Mesenchymal stem cell (in vitro differentiated cells and primary cell): ENCODE measurements at regions not wholly inside any gene's neighbourhood (a gene's known extent, or its start where the extent isn't known, plus 50 kb on each side); places are given as distances from the start of the nearest gene placed in this dataset.

Source experiments
- DNase-seq: peaks from one replicate; pipeline ENCODE4 v3.0.0-alpha.2; 2013
- H2AFZ ChIP-seq: one replicate; pipeline ENCODE4 v1.6.1; 2013; ENCODE audit warnings: low read depth, mild to moderate bottlenecking, control low read depth, inconsistent platforms, low read length, moderate library complexity
- H2AK5ac ChIP-seq: 2 replicates; pipeline ENCODE4 v1.6.1; 2013; ENCODE audit warnings: low read length, moderate library complexity, mild to moderate bottlenecking, inconsistent platforms; ENCODE audit not compliant: severe bottlenecking
- H2BK120ac ChIP-seq: one replicate; pipeline ENCODE4 v1.6.1; 2013; ENCODE audit warnings: low read depth, mild to moderate bottlenecking, inconsistent platforms, low read length, moderate library complexity
- H2BK12ac ChIP-seq, 2 experiments: one replicate each; pipeline ENCODE4 v1.6.1; 2013; ENCODE audit warnings: inconsistent platforms in 2 of 2, low read length in 2 of 2, mild to moderate bottlenecking in 2 of 2, moderate library complexity in 2 of 2, control low read depth in 1 of 2
- H2BK15ac ChIP-seq: one replicate; pipeline ENCODE4 v1.6.1; 2013; ENCODE audit warnings: mild to moderate bottlenecking, low read depth, inconsistent platforms; ENCODE audit not compliant: poor library complexity, severe bottlenecking
- H2BK5ac ChIP-seq: 2 replicates; pipeline ENCODE4 v1.6.1; 2013; ENCODE audit warnings: low read depth, mild to moderate bottlenecking, low read length, control low read depth, inconsistent platforms; ENCODE audit not compliant: poor library complexity, severe bottlenecking
- H3K14ac ChIP-seq, 2 experiments: one replicate each; pipeline ENCODE4 v1.6.1; 2013; ENCODE audit warnings: inconsistent platforms in 2 of 2, low read length in 2 of 2, control low read depth in 1 of 2, mild to moderate bottlenecking in 1 of 2, moderate library complexity in 1 of 2
- H3K18ac ChIP-seq, 2 experiments: one replicate each; pipeline ENCODE4 v1.6.1; 2013; ENCODE audit warnings: inconsistent platforms in 2 of 2, low read length in 2 of 2, control low read depth in 1 of 2, low read depth in 1 of 2, mild to moderate bottlenecking in 1 of 2
- H3K23ac ChIP-seq, 2 experiments: one replicate each; pipeline ENCODE4 v1.6.1; 2013; ENCODE audit warnings: inconsistent platforms in 2 of 2, low read length in 2 of 2, mild to moderate bottlenecking in 2 of 2, moderate library complexity in 2 of 2, control low read depth in 1 of 2
- H3K27ac ChIP-seq: 2 replicates; pipeline ENCODE4 v1.5.1; 2013; ENCODE audit warnings: mild to moderate bottlenecking, moderate library complexity, low read length, control low read depth, inconsistent platforms; ENCODE audit not compliant: poor library complexity, severe bottlenecking
- H3K27me3 ChIP-seq, 2 experiments: 2 replicates each; pipeline versions ENCODE4 v1.6.1 to v1.7.0; 2013; ENCODE audit warnings: low read length in 2 of 2, mild to moderate bottlenecking in 2 of 2, moderate library complexity in 2 of 2, control low read depth in 1 of 2, inconsistent platforms in 1 of 2; ENCODE audit not compliant: control insufficient read depth in 1 of 2, insufficient read depth in 1 of 2
- H3K36me3 ChIP-seq, 2 experiments: 2 replicates each; pipeline versions ENCODE4 v1.6.1 to v1.7.0; 2013; ENCODE audit warnings: low read length in 2 of 2, control low read depth in 1 of 2, inconsistent platforms in 1 of 2, low read depth in 1 of 2, mild to moderate bottlenecking in 1 of 2; ENCODE audit not compliant: insufficient read depth in 2 of 2, control insufficient read depth in 1 of 2
- H3K4ac ChIP-seq, 2 experiments: one replicate each; pipeline ENCODE4 v1.6.1; 2013; ENCODE audit warnings: inconsistent platforms in 2 of 2, low read length in 2 of 2, mild to moderate bottlenecking in 2 of 2, moderate library complexity in 2 of 2, control low read depth in 1 of 2, low read depth in 1 of 2
- H3K4me1 ChIP-seq: 2 replicates; pipeline ENCODE4 v1.6.1; 2013; ENCODE audit warnings: low read depth, low read length, control low read depth; ENCODE audit not compliant: control insufficient read depth, insufficient read depth
- H3K4me2 ChIP-seq: 2 replicates; pipeline ENCODE4 v1.6.1; 2013; ENCODE audit warnings: low read length, mild to moderate bottlenecking, inconsistent platforms; ENCODE audit not compliant: poor library complexity, severe bottlenecking
- H3K4me3 ChIP-seq, 2 experiments: 2 replicates each; pipeline versions ENCODE4 v1.5.1 to v1.7.0; 2013; ENCODE audit warnings: low read length in 2 of 2, mild to moderate bottlenecking in 2 of 2, control low read depth in 1 of 2, low read depth in 1 of 2; ENCODE audit not compliant: insufficient read depth in 1 of 2
- H3K79me1 ChIP-seq: replicated peaks from 2 replicates; pipeline ENCODE4 v1.6.1; 2013; ENCODE audit warnings: mild to moderate bottlenecking, control low read depth, low read length, inconsistent platforms; ENCODE audit not compliant: poor library complexity, severe bottlenecking
- H3K9ac ChIP-seq: 2 replicates; pipeline ENCODE4 v1.7.0; 2013; ENCODE audit warnings: mild to moderate bottlenecking, low read length, moderate library complexity
- H3K9me3 ChIP-seq: 2 replicates; pipeline ENCODE4 v1.7.0; 2013; ENCODE audit warnings: mild to moderate bottlenecking, low read length; ENCODE audit not compliant: control insufficient read depth
- H4K8ac ChIP-seq: one replicate; pipeline ENCODE4 v1.6.1; 2013; ENCODE audit warnings: inconsistent platforms, mild to moderate bottlenecking, low read length, moderate library complexity
- H4K91ac ChIP-seq: one replicate; pipeline ENCODE4 v1.6.1; 2013; ENCODE audit warnings: mild to moderate bottlenecking, low read length, inconsistent platforms
- WGBS: methylation state at CpG from one replicate; pipeline ENCODE4 v1.1.7; 2013; ENCODE audit warnings: mixed read lengths; 5-methylcytosine and 5-hydroxymethylcytosine counted together

GRCh38 chr3:104687362-104687761, 679.3 kb upstream of the ALCAM start:
- Histone ChIP-seq H3K27ac (no peak overlapping the region), H3K79me1 (no peaks in the 10 kb centered on the region), H3K4me2 (no peak overlapping the region), H3K4me3 (no peak overlapping the region), H3K23ac (no peak overlapping the region), H2BK15ac (no peak overlapping the region), H4K8ac (no peak overlapping the region), H2BK12ac (no peak overlapping the region), H2BK120ac (no peak overlapping the region), H3K4ac (no peak overlapping the region), H2BK5ac (no peak overlapping the region), H3K9me3 (no peaks in the 10 kb centered on the region), H3K9ac (no peak overlapping the region), H2AK5ac (no peak overlapping the region), H3K36me3 (no peaks in the 10 kb centered on the region), H3K27me3 (no peaks in the 10 kb centered on the region), H4K91ac (no peak overlapping the region), H3K4me1 (no peaks in the 10 kb centered on the region), H2AFZ (no peak overlapping the region), H3K18ac (no peak overlapping the region), H3K14ac (no peak overlapping the region)
- no peak for DNase-seq
- 96% methylated on average over 11 of the region's 11 CpGs for WGBS

GRCh38 chr3:104696470-104696869, 670.2 kb upstream of the ALCAM start:
- no peak overlapping the region for H2BK5ac ChIP-seq
- no peak overlapping the region for H3K27ac ChIP-seq
- no peak overlapping the region for H3K9ac ChIP-seq
- H3K36me3 ChIP-seq, result no peaks in the 10 kb centered on the region
- no peak overlapping the region for H3K4me3 ChIP-seq
- no peak overlapping the region for H3K23ac ChIP-seq
- no peaks in the 10 kb centered on the region for H3K79me1 ChIP-seq
- H2BK15ac ChIP-seq, result no peak overlapping the region
- H3K4ac ChIP-seq, result no peak overlapping the region
- 80% methylated on average over 8 of the region's 8 CpGs for WGBS
- H3K14ac ChIP-seq, result no peak overlapping the region
- H2BK120ac ChIP-seq, result no peak overlapping the region
- DNase-seq, result no peak
- H4K8ac ChIP-seq, result no peak overlapping the region
- no peaks in the 10 kb centered on the region for H3K4me1 ChIP-seq
- no peak overlapping the region for H2AFZ ChIP-seq
- H3K27me3 ChIP-seq, result no peaks in the 10 kb centered on the region
- no peak overlapping the region for H3K18ac ChIP-seq
- no peaks in the 10 kb centered on the region for H3K9me3 ChIP-seq
- H2AK5ac ChIP-seq, result no peak overlapping the region
- H4K91ac ChIP-seq, result no peak overlapping the region
- no peak overlapping the region for H3K4me2 ChIP-seq
- H2BK12ac ChIP-seq, result no peak overlapping the region

DNA sequence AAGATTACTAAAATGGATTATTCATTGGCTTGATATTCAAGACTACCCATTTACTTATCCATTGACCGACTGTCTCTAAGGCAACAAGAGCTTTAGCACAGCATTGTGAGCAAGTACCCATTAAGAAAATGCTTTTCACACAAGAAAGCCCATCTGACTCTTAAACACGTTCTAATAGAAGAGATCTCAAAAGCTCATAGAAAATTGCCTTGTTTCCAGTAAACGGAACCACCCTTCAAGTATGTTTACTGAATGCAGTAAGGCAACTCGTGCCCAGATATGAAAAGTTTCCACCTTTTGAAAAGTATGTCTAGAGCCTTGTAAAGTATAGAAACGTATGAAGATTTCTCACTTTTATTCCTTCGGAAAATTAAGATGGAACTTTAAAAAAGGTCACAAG, 655.3 kb upstream of the ALCAM start:
- H3K9me3 ChIP-seq, result no peaks in the 10 kb centered on the region
- H2BK12ac ChIP-seq, result no peak overlapping the region
- no peak overlapping the region for H4K91ac ChIP-seq
- no peak overlapping the region for H2AK5ac ChIP-seq
- H3K4me3 ChIP-seq, result no peak overlapping the region
- H3K18ac ChIP-seq, result no peak overlapping the region
- H2BK5ac ChIP-seq, result no peak overlapping the region
- H3K4me2 ChIP-seq, result no peak overlapping the region
- no peak for DNase-seq
- no peak overlapping the region for H2BK15ac ChIP-seq
- no peak overlapping the region for H3K27ac ChIP-seq
- no peak overlapping the region for H4K8ac ChIP-seq
- no peak overlapping the region for H3K23ac ChIP-seq
- no peaks in the 10 kb centered on the region for H3K27me3 ChIP-seq
- H2BK120ac ChIP-seq, result no peak overlapping the region
- H3K9ac ChIP-seq, result no peak overlapping the region
- H3K79me1 ChIP-seq, result no peaks in the 10 kb centered on the region
- H3K4me1 ChIP-seq, result no peaks in the 10 kb centered on the region
- WGBS, result 85% methylated on average over 5 of the region's 6 CpGs
- no peak overlapping the region for H3K4ac ChIP-seq
- no peaks in the 10 kb centered on the region for H3K36me3 ChIP-seq
- no peak overlapping the region for H2AFZ ChIP-seq
- H3K14ac ChIP-seq, result no peak overlapping the region

DNA sequence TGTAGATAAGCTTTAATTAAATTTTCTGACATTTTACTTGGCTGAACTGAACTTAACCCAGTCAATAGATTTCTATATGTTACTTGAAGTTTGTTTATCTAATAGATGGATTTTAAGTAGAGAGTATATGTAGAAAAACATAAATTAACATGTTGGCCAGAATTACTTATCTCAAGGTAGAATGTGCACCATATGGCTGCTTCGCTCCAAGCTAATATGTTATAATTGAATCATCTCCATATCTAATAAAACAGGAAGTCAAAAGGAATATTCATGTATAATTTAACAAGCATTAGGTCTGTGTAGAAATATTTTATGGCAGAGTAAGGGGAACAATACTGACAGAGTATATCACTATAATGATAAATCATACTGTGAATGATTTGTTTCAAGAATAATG, 650.7 kb upstream of the ALCAM start:
- H3K14ac ChIP-seq, result no peak overlapping the region
- no peak overlapping the region for H3K9ac ChIP-seq
- no peak overlapping the region for H2AK5ac ChIP-seq
- H2BK15ac ChIP-seq, result no peak overlapping the region
- no peak overlapping the region for H2BK12ac ChIP-seq
- H3K27ac ChIP-seq, result no peak overlapping the region
- no peaks in the 10 kb centered on the region for H3K79me1 ChIP-seq
- no peaks in the 10 kb centered on the region for H3K36me3 ChIP-seq
- DNase-seq, result no peak
- H2BK5ac ChIP-seq, result no peak overlapping the region
- H3K9me3 ChIP-seq, result no peaks in the 10 kb centered on the region
- no peak overlapping the region for H3K4me2 ChIP-seq
- H3K4ac ChIP-seq, result no peak overlapping the region
- no peak overlapping the region for H2BK120ac ChIP-seq
- H3K4me1 ChIP-seq, result no peaks in the 10 kb centered on the region
- H4K8ac ChIP-seq, result no peak overlapping the region
- H3K23ac ChIP-seq, result no peak overlapping the region
- H4K91ac ChIP-seq, result no peak overlapping the region
- H3K4me3 ChIP-seq, result no peak overlapping the region
- H3K27me3 ChIP-seq, result no peaks in the 10 kb centered on the region
- no peak overlapping the region for H3K18ac ChIP-seq
- no peak overlapping the region for H2AFZ ChIP-seq
- WGBS, result no CpG with 5 or more reads among the region's 1 CpG
